SJCRH30 (cell line): ENCODE measurements at regions not wholly inside any gene's neighbourhood (a gene's known extent, or its start where the extent isn't known, plus 50 kb on each side); places are given as distances from the start of the nearest gene placed in this dataset.
A peak's percentile ranks its signal among the peaks of the same experiment; 100 is the strongest.
"Not testable (repeated sequence)": the region's sequence is repeated elsewhere in the genome, so short reads cannot be mapped to it uniquely, and the experiment has no call there.

Source experiments
- DNase-seq, 2 experiments: peaks; one replicate each; pipeline ENCODE4 v3.0.0-alpha.2; 2015 to 2020
- H3K27ac ChIP-seq: fragments of 250-450 bp; sonication (Bioruptor Pico); 2 replicates; pipeline ENCODE4 v1.5.1; 2020; ENCODE audit warnings: mild to moderate bottlenecking, moderate library complexity
- H3K27me3 ChIP-seq: fragments of 250-450 bp; sonication (Bioruptor Pico); 2 replicates; pipeline ENCODE4 v1.5.1; 2020; ENCODE audit warnings: mild to moderate bottlenecking, moderate library complexity
- H3K36me3 ChIP-seq: fragments of 250-450 bp; sonication (Bioruptor Pico); 2 replicates; pipeline ENCODE4 v1.5.1; 2020; ENCODE audit warnings: mild to moderate bottlenecking, moderate library complexity
- H3K4me1 ChIP-seq: fragments of 250-450 bp; sonication (Bioruptor Pico); 2 replicates; pipeline ENCODE4 v1.5.1; 2020; ENCODE audit warnings: mild to moderate bottlenecking, moderate library complexity
- H3K4me3 ChIP-seq: fragments of 250-450 bp; sonication (Bioruptor Pico); 2 replicates; pipeline ENCODE4 v1.5.1; 2020; ENCODE audit warnings: mild to moderate bottlenecking, moderate library complexity
- H3K9me3 ChIP-seq: fragments of 250-450 bp; sonication (Bioruptor Pico); replicated peaks from 2 replicates; pipeline ENCODE4 v1.5.1; 2020; ENCODE audit warnings: mild to moderate bottlenecking, moderate library complexity

- no peaks in the 10 kb centered on the region for H3K9me3 ChIP-seq
- no peaks in the 10 kb centered on the region for H3K36me3 ChIP-seq
- no peak overlapping the region for H3K27ac ChIP-seq
- no peak for DNase-seq
- no peaks in the 10 kb centered on the region for H3K27me3 ChIP-seq
- no peak overlapping the region for H3K4me3 ChIP-seq
- no peaks in the 10 kb centered on the region for H3K4me1 ChIP-seq
Measured at GRCh38 chr1:190616235-190616634, 138.6 kb upstream of the BRINP3 start.

GRCh38 chr1:190619724-190620123 is 142.1 kb upstream of the BRINP3 start:
- Histone ChIP-seq H3K4me1 (no peaks in the 10 kb centered on the region), H3K4me3 (no peak overlapping the region), H3K9me3 (no peaks in the 10 kb centered on the region), H3K36me3 (no peaks in the 10 kb centered on the region), H3K27me3 (no peaks in the 10 kb centered on the region), H3K27ac (no peak overlapping the region)
- no peak for DNase-seq

GRCh38 chr1:190633488-190633887 is 155.8 kb upstream of the BRINP3 start:
- H3K36me3 ChIP-seq, result no peaks in the 10 kb centered on the region
- DNase-seq, result peak in 1 of 2 experiments; percentile 4
- no peaks in the 10 kb centered on the region for H3K9me3 ChIP-seq
- no peak overlapping the region for H3K27ac ChIP-seq
- H3K4me1 ChIP-seq, result no peaks in the 10 kb centered on the region
- no peaks in the 10 kb centered on the region for H3K27me3 ChIP-seq
- no peak overlapping the region for H3K4me3 ChIP-seq

GRCh38 chr1:190634134-190634533 is 156.5 kb upstream of the BRINP3 start:
- DNase-seq, result no peak
- Histone ChIP-seq H3K27me3 (no peaks in the 10 kb centered on the region), H3K27ac (no peak overlapping the region)

GRCh38 chr1:190649553-190649952 is 171.9 kb upstream of the BRINP3 start:
- Histone ChIP-seq H3K4me3 (no peak overlapping the region), H3K9me3 (no peaks in the 10 kb centered on the region), H3K27me3 (no peaks in the 10 kb centered on the region), H3K4me1 (no peaks in the 10 kb centered on the region), H3K36me3 (no peaks in the 10 kb centered on the region), H3K27ac (no peak overlapping the region)
- DNase-seq, result no peak

More at GRCh38 chr1:190634134-190634533, 156.5 kb upstream of the BRINP3 start:
- Histone ChIP-seq H3K4me3 (no peak overlapping the region), H3K9me3 (no peaks in the 10 kb centered on the region), H3K36me3 (no peaks in the 10 kb centered on the region), H3K4me1 (no peaks in the 10 kb centered on the region)

- Histone ChIP-seq H3K36me3 (no peaks in the 10 kb centered on the region), H3K27me3 (no peaks in the 10 kb centered on the region), H3K4me3 (no peak overlapping the region), H3K9me3 (no peaks in the 10 kb centered on the region), H3K27ac (no peak overlapping the region), H3K4me1 (no peaks in the 10 kb centered on the region)
- no peak for DNase-seq
Measured at GRCh38 chr1:190658907-190659306, 181.2 kb upstream of the BRINP3 start.

GRCh38 chr1:190663962-190664361 is 186.3 kb upstream of the BRINP3 start:
- no peaks in the 10 kb centered on the region for H3K4me1 ChIP-seq
- no peaks in the 10 kb centered on the region for H3K27me3 ChIP-seq
- no peaks in the 10 kb centered on the region for H3K36me3 ChIP-seq
- no peak overlapping the region for H3K27ac ChIP-seq
- no peaks in the 10 kb centered on the region for H3K9me3 ChIP-seq
- H3K4me3 ChIP-seq, result no peak overlapping the region
- no peak for DNase-seq

GRCh38 chr1:190665045-190665444 is 187.4 kb upstream of the BRINP3 start:
- no peaks in the 10 kb centered on the region for H3K9me3 ChIP-seq
- no peaks in the 10 kb centered on the region for H3K27me3 ChIP-seq
- H3K36me3 ChIP-seq, result no peaks in the 10 kb centered on the region
- no peak for DNase-seq
- no peaks in the 10 kb centered on the region for H3K4me1 ChIP-seq
- H3K27ac ChIP-seq, result no peak overlapping the region
- no peak overlapping the region for H3K4me3 ChIP-seq

- Histone ChIP-seq H3K9me3 (no peaks in the 10 kb centered on the region), H3K27me3 (no peaks in the 10 kb centered on the region), H3K27ac (no peak overlapping the region), H3K4me3 (no peak overlapping the region), H3K36me3 (no peaks in the 10 kb centered on the region), H3K4me1 (no peaks in the 10 kb centered on the region)
- DNase-seq, result no peak
Measured at GRCh38 chr1:190667914-190668313, 190.2 kb upstream of the BRINP3 start.

- H3K36me3 ChIP-seq, result no peaks in the 10 kb centered on the region
- no peak for DNase-seq
- no peaks in the 10 kb centered on the region for H3K4me1 ChIP-seq
- H3K27ac ChIP-seq, result no peak overlapping the region
- H3K9me3 ChIP-seq, result no peaks in the 10 kb centered on the region
- H3K4me3 ChIP-seq, result no peak overlapping the region
- H3K27me3 ChIP-seq, result no peaks in the 10 kb centered on the region
Measured at GRCh38 chr1:190679044-190679443, 201.4 kb upstream of the BRINP3 start.

GRCh38 chr1:190679454-190679853 is 201.8 kb upstream of the BRINP3 start:
- H3K4me1 ChIP-seq, result no peaks in the 10 kb centered on the region
- H3K27ac ChIP-seq, result no peak overlapping the region
- H3K36me3 ChIP-seq, result no peaks in the 10 kb centered on the region
- no peaks in the 10 kb centered on the region for H3K27me3 ChIP-seq
- no peaks in the 10 kb centered on the region for H3K9me3 ChIP-seq
- DNase-seq, result no peak
- H3K4me3 ChIP-seq, result no peak overlapping the region

- Histone ChIP-seq H3K4me1 (no peaks in the 10 kb centered on the region), H3K27ac (no peak overlapping the region)
- no peak for DNase-seq
Measured at GRCh38 chr1:190679983-190680382, 202.3 kb upstream of the BRINP3 start.

GRCh38 chr1:190685676-190686075 is 208.0 kb upstream of the BRINP3 start:
- Histone ChIP-seq H3K9me3 (no peaks in the 10 kb centered on the region), H3K27ac (no peak overlapping the region), H3K4me1 (no peaks in the 10 kb centered on the region), H3K36me3 (no peaks in the 10 kb centered on the region), H3K4me3 (no peak overlapping the region), H3K27me3 (no peaks in the 10 kb centered on the region)
- DNase-seq, result no peak

More at GRCh38 chr1:190679983-190680382, 202.3 kb upstream of the BRINP3 start:
- H3K36me3 ChIP-seq, result no peaks in the 10 kb centered on the region
- no peak overlapping the region for H3K4me3 ChIP-seq
- no peaks in the 10 kb centered on the region for H3K27me3 ChIP-seq
- no peaks in the 10 kb centered on the region for H3K9me3 ChIP-seq

- H3K4me3 ChIP-seq, result no peak overlapping the region
- H3K36me3 ChIP-seq, result no peaks in the 10 kb centered on the region
- DNase-seq, result no peak
- no peaks in the 10 kb centered on the region for H3K27me3 ChIP-seq
- H3K9me3 ChIP-seq, result no peaks in the 10 kb centered on the region
- no peaks in the 10 kb centered on the region for H3K4me1 ChIP-seq
- H3K27ac ChIP-seq, result no peak overlapping the region
Measured at GRCh38 chr1:190688096-190688495, 210.4 kb upstream of the BRINP3 start.

- not testable (repeated sequence) for H3K4me3 ChIP-seq, H3K4me1 ChIP-seq, DNase-seq, H3K36me3 ChIP-seq, H3K9me3 ChIP-seq, H3K27me3 ChIP-seq, H3K27ac ChIP-seq
Measured at GRCh38 chr1:190698488-190698887, 220.8 kb upstream of the BRINP3 start.

- Histone ChIP-seq H3K27ac (no peak overlapping the region), H3K36me3 (no peaks in the 10 kb centered on the region), H3K4me1 (no peaks in the 10 kb centered on the region), H3K9me3 (no peaks in the 10 kb centered on the region), H3K4me3 (no peak overlapping the region), H3K27me3 (no peaks in the 10 kb centered on the region)
- no peak for DNase-seq
Measured at GRCh38 chr1:190699165-190699564, 221.5 kb upstream of the BRINP3 start.
